HepG2 (cell line): ENCODE measurements at regions not wholly inside any gene's neighbourhood (a gene's known extent, or its start where the extent isn't known, plus 50 kb on each side); places are given as distances from the start of the nearest gene placed in this dataset.

Source experiments
- ATAC-seq: fragments of 200-7000 bp; cut with Tn5 transposase; 3 replicates; pipeline ENCODE4 v1.9.1; 2020; ENCODE audit warnings: mild to moderate bottlenecking, moderate library complexity
- BruUV-seq: library from RNA; stranded (reverse); fragments of 400-500 nt; replicated peaks from 2 replicates; lab custom pipeline; 2021; lab: Mats Ljungman, UMichigan
- CTCF ChIA-PET: fragments of 300-600 bp; formaldehyde crosslinking; extraction: SDS; loops from one replicate; lab custom pipeline; 2021; ENCODE audit warnings: low total read pairs, inconsistent platforms, low intra/inter-chr PET ratio; lab: Yijun Ruan, JAX
- POLR2A ChIA-PET: fragments of 350-600 bp; sonication (Branson Sonifier 250); formaldehyde crosslinking; loops from one replicate; lab custom pipeline; 2020; ENCODE audit warnings: antibody characterized with exemption, inconsistent platforms; lab: Yijun Ruan, JAX
- DNase-seq: peaks from one replicate; pipeline ENCODE4 v3.0.0-alpha.2; 2015; ENCODE audit warnings: low spot score
- FAIRE-seq: peaks from 3 replicates; lab custom pipeline; 2011; peaks lifted over from hg19 to GRCh38; lab: Jason Lieb, UNC
- H2AFZ ChIP-seq: one replicate; pipeline ENCODE4 v1.6.1; 2011; ENCODE audit warnings: low read length, inconsistent platforms
- H3K27ac ChIP-seq: fragments of 300-600 bp; 3 replicates; pipeline ENCODE4 v1.8.0; 2011; ENCODE audit warnings: mixed run types, mild to moderate bottlenecking, mixed read lengths, low read length, inconsistent platforms; ENCODE audit not compliant: insufficient read depth; ENCODE audit errors: extremely low read length
- H3K27me3 ChIP-seq, 2 experiments: fragments of 200-600 bp in 1 of 2; 2 replicates in 1 of 2; 3 replicates in 1 of 2; pipeline versions ENCODE4 v1.6.0 to v1.8.0; 2011; ENCODE audit warnings: low read length in 2 of 2, mild to moderate bottlenecking in 2 of 2, moderate library complexity in 2 of 2, inconsistent platforms in 1 of 2; ENCODE audit not compliant: insufficient read depth in 2 of 2, control insufficient read depth in 1 of 2
- H3K36me3 ChIP-seq, 2 experiments: fragments of 200-600 bp in 1 of 2; replicated peaks in 1 of 2; 2 replicates in 1 of 2; 3 replicates in 1 of 2; pipeline versions ENCODE4 v1.5.1 to v1.8.0; 2011; ENCODE audit warnings: low read length in 2 of 2, inconsistent platforms in 1 of 2; ENCODE audit not compliant: insufficient read depth in 2 of 2, control insufficient read depth in 1 of 2
- H3K4me1 ChIP-seq: 2 replicates; pipeline ENCODE4 v1.5.1; 2012; ENCODE audit warnings: low read length, inconsistent platforms; ENCODE audit not compliant: insufficient read depth
- H3K4me2 ChIP-seq: 2 replicates; pipeline ENCODE4 v1.6.0; 2011; ENCODE audit warnings: low read depth, low read length, inconsistent platforms
- H3K4me3 ChIP-seq, 3 experiments: fragments of 200-600 bp in 1 of 3; sonication (generic), shearing (Covaris generic) in 1 of 3; replicated peaks in 1 of 3; 2 replicates each; pipeline ENCODE4 v1.5.1; 2011 to 2016; ENCODE audit warnings: low read length in 3 of 3, inconsistent platforms in 2 of 3, low read depth in 2 of 3, mild to moderate bottlenecking in 2 of 3, control low read depth in 1 of 3, mixed read lengths in 1 of 3; ENCODE audit not compliant: insufficient read depth in 1 of 3
- H3K79me2 ChIP-seq: one replicate; pipeline ENCODE4 v1.6.1; 2011; ENCODE audit warnings: low read length, inconsistent platforms; ENCODE audit not compliant: insufficient read depth
- H3K9ac ChIP-seq: 2 replicates; pipeline ENCODE4 v1.6.0; 2011; ENCODE audit warnings: mild to moderate bottlenecking, low read depth, low read length, inconsistent platforms; ENCODE audit not compliant: insufficient read depth
- H3K9me3 ChIP-seq: 2 replicates; pipeline ENCODE4 v1.5.1; 2012; ENCODE audit warnings: mild to moderate bottlenecking, low read length
- H4K20me1 ChIP-seq: 2 replicates; pipeline ENCODE4 v1.6.0; 2011; ENCODE audit warnings: inconsistent platforms, mild to moderate bottlenecking, low read length, moderate library complexity; ENCODE audit not compliant: insufficient read depth
- ELK4 ChIP-seq: sonication (generic); formaldehyde crosslinking; IDR thresholded peaks from 2 replicates; pipeline ENCODE4 v1.9.0; 2021; ENCODE audit warnings: missing genetic modification reagents, borderline replicate concordance
- HIVEP1 ChIP-seq: sonication (generic); formaldehyde crosslinking; IDR thresholded peaks from 2 replicates; pipeline ENCODE4 v1.4.0; 2020; ENCODE audit warnings: mild to moderate bottlenecking, missing genetic modification reagents
- KDM4B ChIP-seq: sonication (generic); formaldehyde crosslinking; IDR thresholded peaks from 2 replicates; pipeline ENCODE4 v1.4.0; 2020; ENCODE audit warnings: missing genetic modification reagents
- KLF11 ChIP-seq: IDR thresholded peaks from 2 replicates; pipeline ENCODE4 v1.6.1; 2016; ENCODE audit warnings: missing compliant biosample characterization
- MAFF ChIP-seq: IDR thresholded peaks from 2 replicates; pipeline ENCODE4 v1.6.1; 2011; ENCODE audit warnings: low read depth, low read length, improper control_type of control experiment
- NR2F6 ChIP-seq, 2 experiments: IDR thresholded peaks; 2 replicates each; pipeline ENCODE4 v1.6.1; 2016; ENCODE audit warnings: antibody characterized with exemption in 1 of 2, mild to moderate bottlenecking in 1 of 2
- PAF1 ChIP-seq: IDR thresholded peaks from 2 replicates; pipeline ENCODE4 v1.6.1; 2016; ENCODE audit warnings: missing genetic modification reagents, missing compliant biosample characterization
- RBM22 ChIP-seq: fragments of 200-400 bp; formaldehyde crosslinking; optimal IDR thresholded peaks from 2 replicates; pipeline ENCODE3; 2017; ENCODE audit warnings: mild to moderate bottlenecking, low read length, moderate library complexity
- REPIN1 ChIP-seq: sonication (generic); formaldehyde crosslinking; IDR thresholded peaks from 2 replicates; pipeline ENCODE4 v1.8.0; 2022; ENCODE audit warnings: missing genetic modification reagents, low read depth, mild to moderate bottlenecking, borderline replicate concordance
- SNRNP70 ChIP-seq: fragments of 200-400 bp; formaldehyde crosslinking; IDR thresholded peaks from 2 replicates; pipeline ENCODE4 v1.6.1; 2017; ENCODE audit warnings: mild to moderate bottlenecking, low read depth, low read length, moderate library complexity
- YY1 ChIP-seq: IDR thresholded peaks from 2 replicates; pipeline ENCODE4 v1.6.1; 2011; ENCODE audit warnings: low read length, low read depth, moderate library complexity, mild to moderate bottlenecking; ENCODE audit not compliant: insufficient read depth, insufficient replicate concordance
- ZFP62 ChIP-seq: sonication (generic); formaldehyde crosslinking; IDR thresholded peaks from 2 replicates; pipeline ENCODE4 v1.4.0; 2020; ENCODE audit warnings: missing genetic modification reagents
- ZNF101 ChIP-seq: sonication (generic); formaldehyde crosslinking; IDR thresholded peaks from 2 replicates; pipeline ENCODE4 v1.4.0; 2020; ENCODE audit warnings: mild to moderate bottlenecking, low read depth, missing genetic modification reagents, borderline replicate concordance
- ZNF484 ChIP-seq: sonication (generic); formaldehyde crosslinking; IDR thresholded peaks from 2 replicates; pipeline ENCODE4 v1.5.1; 2020; ENCODE audit warnings: mild to moderate bottlenecking, low read depth, missing genetic modification reagents, borderline replicate concordance
- ZNF501 ChIP-seq: sonication (generic); formaldehyde crosslinking; IDR thresholded peaks from 2 replicates; pipeline ENCODE4 v1.5.1; 2020; ENCODE audit warnings: mild to moderate bottlenecking, moderate library complexity, missing genetic modification reagents
- ZNF503 ChIP-seq: sonication (generic); formaldehyde crosslinking; IDR thresholded peaks from 2 replicates; pipeline ENCODE4 v1.4.0; 2020; ENCODE audit warnings: missing genetic modification reagents
- ZNF557 ChIP-seq: sonication (generic); formaldehyde crosslinking; IDR thresholded peaks from 2 replicates; pipeline ENCODE4 v1.4.0; 2020; ENCODE audit warnings: missing genetic modification reagents
- ZNF792 ChIP-seq: IDR thresholded peaks from 2 replicates; pipeline ENCODE4 v1.6.1; 2016
- ZNF879 ChIP-seq: sonication (generic); formaldehyde crosslinking; IDR thresholded peaks from 2 replicates; pipeline ENCODE4 v1.8.1; 2023; ENCODE audit warnings: missing genetic modification reagents
- WGBS: methylation state at CpG from one replicate; pipeline ENCODE4 v1.1.6; 2017; ENCODE audit warnings: low lambda C conversion rate; 5-methylcytosine and 5-hydroxymethylcytosine counted together
- in situ Hi-C: cut with HindIII; loops from 2 replicates; pipeline ENCODE4 v1.10.0; 2017; ENCODE audit warnings: low pct_unique_long_range_greater_than_20kb; ENCODE audit not compliant: extremely low pct_ligation_motif_present
- intact Hi-C: fragments of 100-400 bp; cut with micrococcal nuclease; formaldehyde crosslinking; loops from one replicate; pipeline ENCODE4 v1.10.0; 2022; ENCODE audit not compliant: unreplicated experiment

GRCh38 chr9:78725503-78725902 lies 428.6 kb downstream of the PSAT1 start:
- H3K9me3 ChIP-seq: no peaks in the 10 kb centered on the region
- no peak overlapping the region for H2AFZ ChIP-seq
- no peaks in the 10 kb centered on the region for H3K36me3 ChIP-seq
- H3K4me1 ChIP-seq: no peaks in the 10 kb centered on the region
- H3K27ac ChIP-seq: no peak overlapping the region
- BruUV-seq: no TSS peak
- no peak for FAIRE-seq
- DNase-seq: no peak
- H3K79me2 ChIP-seq: no peaks in the 10 kb centered on the region
- intact Hi-C loops (no loop called here), in situ Hi-C loops (no loop called here)
- H4K20me1 ChIP-seq: no peaks in the 10 kb centered on the region
- TF ChIP-seq RBM22: no peak
- TF ChIP-seq ZNF503: no peak
- TF ChIP-seq ZNF484 (CRISPR knock-in tag): no peak
- no peak for TF ChIP-seq ZNF501 (CRISPR knock-in tag)
- TF ChIP-seq SNRNP70: no peak
- no peak for TF ChIP-seq ZNF879 (CRISPR knock-in tag)
- TF ChIP-seq NR2F6 (IDR thresholded peaks at IDR 0.05): no peak
- TF ChIP-seq NR2F6 (CRISPR knock-in tag; IDR thresholded peaks at IDR 0.05): no peak
- TF ChIP-seq YY1: no peak
- TF ChIP-seq KDM4B (CRISPR knock-in tag): no peak
- TF ChIP-seq ZFP62 (CRISPR knock-in tag): no peak
- TF ChIP-seq ELK4 (CRISPR knock-in tag): no peak
- TF ChIP-seq PAF1 (CRISPR knock-in tag): no peak
- no peak for TF ChIP-seq MAFF
- no peak for TF ChIP-seq ZNF557
- no peak for TF ChIP-seq REPIN1
- TF ChIP-seq ZNF101 (CRISPR knock-in tag): no peak
- TF ChIP-seq ZNF792 (CRISPR knock-in tag): no peak
- TF ChIP-seq HIVEP1 (CRISPR knock-in tag): no peak
- TF ChIP-seq KLF11: no peak
- no peak overlapping the region for H3K4me3 ChIP-seq
- no peak for ATAC-seq
- ChIA-PET CTCF (no interaction called here), POLR2A (no interaction called here)
- no peaks in the 10 kb centered on the region for H3K27me3 ChIP-seq
- WGBS: 24% methylated on average over 1 of the region's 1 CpG
- H3K9ac ChIP-seq: no peak overlapping the region
- no peak overlapping the region for H3K4me2 ChIP-seq
